Neutrophil (primary cell): ENCODE measurements at regions not wholly inside any gene's neighbourhood (a gene's known extent, or its start where the extent isn't known, plus 50 kb on each side); places are given as distances from the start of the nearest gene placed in this dataset.

Experiments used
- H3K27ac ChIP-seq: fragments of 200-600 bp; sonication (generic); 2 replicates; pipeline ENCODE4 v1.5.1; 2016; ENCODE audit warnings: mild to moderate bottlenecking, moderate library complexity
- H3K27me3 ChIP-seq: fragments of 200-600 bp; sonication (generic); 2 replicates; pipeline ENCODE4 v1.6.0; 2016; ENCODE audit warnings: mild to moderate bottlenecking
- H3K36me3 ChIP-seq: fragments of 200-600 bp; sonication (generic); 2 replicates; pipeline ENCODE4 v1.5.1; 2017
- H3K4me1 ChIP-seq, 2 experiments: fragments of 200-600 bp in 1 of 2; sonication (generic) in 1 of 2; 1 replicate in 1 of 2; 2 replicates in 1 of 2; pipeline versions ENCODE4 v1.5.1 to v1.6.1; 2013 to 2016; ENCODE audit warnings: low read depth in 1 of 2, low read length in 1 of 2, mild to moderate bottlenecking in 1 of 2, moderate library complexity in 1 of 2; ENCODE audit not compliant: control insufficient read depth in 1 of 2, insufficient read depth in 1 of 2
- H3K4me3 ChIP-seq, 2 experiments: fragments of 200-600 bp in 1 of 2; sonication (generic) in 1 of 2; 1 replicate in 1 of 2; 2 replicates in 1 of 2; pipeline ENCODE4 v1.5.1; 2013 to 2016; ENCODE audit warnings: low read depth in 1 of 2, low read length in 1 of 2, mild to moderate bottlenecking in 1 of 2, moderate library complexity in 1 of 2
- H3K9me3 ChIP-seq: fragments of 200-600 bp; sonication (generic); 2 replicates; pipeline ENCODE4 v1.5.1; 2016
- CTCF ChIP-seq: fragments of 200-600 bp; sonication (generic); IDR thresholded peaks from 2 replicates; pipeline ENCODE4 v1.5.1; 2016; ENCODE audit warnings: antibody characterized with exemption

- H3K27ac ChIP-seq: no peak overlapping the region
- no peaks in the 10 kb centered on the region for H3K27me3 ChIP-seq
- H3K4me1 ChIP-seq: no peaks in the 10 kb centered on the region
- no peak overlapping the region for H3K4me3 ChIP-seq
- H3K36me3 ChIP-seq: no peaks in the 10 kb centered on the region
- no peak for TF ChIP-seq CTCF
- no peaks in the 10 kb centered on the region for H3K9me3 ChIP-seq
Measured at GRCh38 chr2:21515903-21516302, 392.1 kb downstream of the TDRD15 start.

- H3K27me3 ChIP-seq: no peaks in the 10 kb centered on the region
- no peak overlapping the region for H3K27ac ChIP-seq
- H3K9me3 ChIP-seq: no peaks in the 10 kb centered on the region
- TF ChIP-seq CTCF: no peak
- no peak overlapping the region for H3K4me3 ChIP-seq
- no peaks in the 10 kb centered on the region for H3K36me3 ChIP-seq
- no peaks in the 10 kb centered on the region for H3K4me1 ChIP-seq
Measured at GRCh38 chr2:21519412-21519811, 395.6 kb downstream of the TDRD15 start.

- no peaks in the 10 kb centered on the region for H3K9me3 ChIP-seq
- H3K27ac ChIP-seq: no peak overlapping the region
- no peak overlapping the region for H3K4me3 ChIP-seq
- H3K4me1 ChIP-seq: no peaks in the 10 kb centered on the region
- TF ChIP-seq CTCF: no peak
- no peaks in the 10 kb centered on the region for H3K36me3 ChIP-seq
- H3K27me3 ChIP-seq: no peaks in the 10 kb centered on the region
Measured at GRCh38 chr2:21519821-21520220, 396.1 kb downstream of the TDRD15 start.

GRCh38 chr2:21535826-21536225, 412.1 kb downstream of the TDRD15 start:
- Histone ChIP-seq H3K4me3 (no peak overlapping the region), H3K9me3 (peaks cover 7% of the 10 kb centered on the region), H3K27ac (no peak overlapping the region), H3K27me3 (no peaks in the 10 kb centered on the region), H3K4me1 (no peaks in the 10 kb centered on the region), H3K36me3 (no peaks in the 10 kb centered on the region)
- TF ChIP-seq CTCF: no peak

GRCh38 chr2:21539685-21540084, 415.9 kb downstream of the TDRD15 start:
- Histone ChIP-seq H3K27ac (no peak overlapping the region), H3K36me3 (no peaks in the 10 kb centered on the region), H3K4me1 (no peaks in the 10 kb centered on the region), H3K27me3 (no peaks in the 10 kb centered on the region), H3K4me3 (no peak overlapping the region), H3K9me3 (peaks cover 7% of the 10 kb centered on the region)
- TF ChIP-seq CTCF: no peak

- Histone ChIP-seq H3K27ac (no peak overlapping the region), H3K4me1 (no peaks in the 10 kb centered on the region), H3K36me3 (no peaks in the 10 kb centered on the region), H3K4me3 (no peak overlapping the region), H3K9me3 (no peaks in the 10 kb centered on the region), H3K27me3 (no peaks in the 10 kb centered on the region)
- TF ChIP-seq CTCF: no peak
Measured at GRCh38 chr2:21543630-21544029, 419.9 kb downstream of the TDRD15 start.
